Gastrocnemius medialis (tissue), 4 donors: ENCODE measurements at regions not wholly inside any gene's neighbourhood (a gene's known extent, or its start where the extent isn't known, plus 50 kb on each side); places are given as distances from the start of the nearest gene placed in this dataset.

Source experiments
- ATAC-seq, 2 donors: fragments of 150-250 bp; one replicate each; pipeline ENCODE4 v1.9.1; 2016
- DNase-seq, 2 donors: peaks; one replicate each; pipeline ENCODE4 v3.0.0-alpha.2; 2019
- H3K27ac ChIP-seq, 4 donors: fragments of 200-600 bp; sonication (generic); 1 replicate in 1 of 4; 2 replicates in 3 of 4; pipeline ENCODE4 v1.5.1; 2016 to 2018; ENCODE audit warnings: mild to moderate bottlenecking in 2 of 4, moderate library complexity in 1 of 4
- H3K27me3 ChIP-seq, 3 donors: fragments of 200-600 bp; sonication (generic) in 2 of 3; 1 replicate in 1 of 3; 2 replicates in 2 of 3; pipeline versions ENCODE4 v1.5.1 to v1.6.0; 2016 to 2019; ENCODE audit warnings: mild to moderate bottlenecking in 1 of 3, moderate library complexity in 1 of 3
- H3K36me3 ChIP-seq, 2 donors: fragments of 200-600 bp; sonication (generic) in 1 of 2; one replicate each; pipeline ENCODE4 v1.5.1; 2017 to 2018
- H3K4me1 ChIP-seq, 2 donors: fragments of 200-600 bp; sonication (generic) in 1 of 2; one replicate each; pipeline ENCODE4 v1.5.1; 2016 to 2017; ENCODE audit warnings: mild to moderate bottlenecking in 2 of 2
- H3K4me3 ChIP-seq, 4 donors: fragments of 200-600 bp; sonication (generic) in 3 of 4; 1 replicate in 1 of 4; 2 replicates in 3 of 4; pipeline ENCODE4 v1.5.1; 2016 to 2019; ENCODE audit warnings: mild to moderate bottlenecking in 2 of 4
- H3K9me3 ChIP-seq, 3 donors: fragments of 200-600 bp; sonication (generic) in 2 of 3; 1 replicate in 1 of 3; 2 replicates in 2 of 3; pipeline ENCODE4 v1.5.1; 2016 to 2019
- POLR2A ChIP-seq, 2 donors: fragments of 450-650 bp; IDR thresholded peaks; one replicate each; pipeline ENCODE4 v1.6.1; 2017; ENCODE audit warnings: antibody characterized with exemption in 2 of 2, mild to moderate bottlenecking in 2 of 2, moderate library complexity in 2 of 2
- in situ Hi-C, 4 donors: fragments of 200-750 bp; cut with MboI; loops; one replicate each; pipeline versions ENCODE4 v1.15.0 to v1.8.0; 2017; ENCODE audit warnings: low sequenced_read_pairs in 4 of 4
- intact Hi-C: fragments of 100-400 bp; cut with DNase I; formaldehyde crosslinking; loops from one replicate; pipeline ENCODE4 v1.15.1; 2023; ENCODE audit warnings: low total_unique reads
- TF ChIP-seq, protein P1 (sequence below), 5 experiments: fragments of 450-650 bp in 3 of 5; fragments of 200-600 bp in 2 of 5; sonication (generic) in 2 of 5; IDR thresholded peaks in 4 of 5; conservative IDR thresholded peaks in 1 of 5; 1 replicate in 4 of 5; 2 replicates in 1 of 5; pipeline ENCODE4 v1.5.1; 2016 to 2019; ENCODE audit warnings: antibody characterized with exemption in 5 of 5, mild to moderate bottlenecking in 3 of 5, moderate library complexity in 3 of 5

DNA sequence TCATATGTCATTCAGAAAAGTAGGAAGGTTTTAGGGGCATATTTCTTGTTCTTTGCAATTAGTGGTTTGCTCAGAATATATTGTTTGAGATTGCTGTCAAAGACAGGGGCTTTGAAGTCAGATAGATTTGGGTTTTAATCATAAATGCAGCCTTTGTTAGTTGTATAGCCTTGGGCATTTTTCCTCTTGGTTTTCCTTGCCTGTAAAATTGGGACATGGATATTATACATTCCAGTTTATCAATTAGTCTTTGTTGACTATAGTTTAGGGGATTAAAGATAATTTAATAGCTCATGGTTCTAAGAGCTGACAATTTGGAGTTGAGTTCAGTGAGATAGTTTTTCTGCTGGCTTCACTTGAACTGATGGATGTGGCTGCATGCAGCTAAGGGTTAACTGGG, 88.9 kb downstream of the DMAC1 start:
- Histone ChIP-seq H3K27me3 (no peaks in the 10 kb centered on the region), H3K4me1 (no peaks in the 10 kb centered on the region), H3K27ac (no peak overlapping the region), H3K9me3 (no peaks in the 10 kb centered on the region), H3K4me3 (no peak overlapping the region), H3K36me3 (no peaks in the 10 kb centered on the region)
- intact Hi-C loops = no loop called here
- TF ChIP-seq, protein P1, sequence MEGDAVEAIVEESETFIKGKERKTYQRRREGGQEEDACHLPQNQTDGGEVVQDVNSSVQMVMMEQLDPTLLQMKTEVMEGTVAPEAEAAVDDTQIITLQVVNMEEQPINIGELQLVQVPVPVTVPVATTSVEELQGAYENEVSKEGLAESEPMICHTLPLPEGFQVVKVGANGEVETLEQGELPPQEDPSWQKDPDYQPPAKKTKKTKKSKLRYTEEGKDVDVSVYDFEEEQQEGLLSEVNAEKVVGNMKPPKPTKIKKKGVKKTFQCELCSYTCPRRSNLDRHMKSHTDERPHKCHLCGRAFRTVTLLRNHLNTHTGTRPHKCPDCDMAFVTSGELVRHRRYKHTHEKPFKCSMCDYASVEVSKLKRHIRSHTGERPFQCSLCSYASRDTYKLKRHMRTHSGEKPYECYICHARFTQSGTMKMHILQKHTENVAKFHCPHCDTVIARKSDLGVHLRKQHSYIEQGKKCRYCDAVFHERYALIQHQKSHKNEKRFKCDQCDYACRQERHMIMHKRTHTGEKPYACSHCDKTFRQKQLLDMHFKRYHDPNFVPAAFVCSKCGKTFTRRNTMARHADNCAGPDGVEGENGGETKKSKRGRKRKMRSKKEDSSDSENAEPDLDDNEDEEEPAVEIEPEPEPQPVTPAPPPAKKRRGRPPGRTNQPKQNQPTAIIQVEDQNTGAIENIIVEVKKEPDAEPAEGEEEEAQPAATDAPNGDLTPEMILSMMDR (IDR thresholded peaks at IDR 0.05 in 4 of 5, conservative IDR thresholded peaks at IDR 0.05 in 1 of 5) = no peak
- ATAC-seq (no peak), DNase-seq (no peak)
- in situ Hi-C loops = no loop called here

DNA sequence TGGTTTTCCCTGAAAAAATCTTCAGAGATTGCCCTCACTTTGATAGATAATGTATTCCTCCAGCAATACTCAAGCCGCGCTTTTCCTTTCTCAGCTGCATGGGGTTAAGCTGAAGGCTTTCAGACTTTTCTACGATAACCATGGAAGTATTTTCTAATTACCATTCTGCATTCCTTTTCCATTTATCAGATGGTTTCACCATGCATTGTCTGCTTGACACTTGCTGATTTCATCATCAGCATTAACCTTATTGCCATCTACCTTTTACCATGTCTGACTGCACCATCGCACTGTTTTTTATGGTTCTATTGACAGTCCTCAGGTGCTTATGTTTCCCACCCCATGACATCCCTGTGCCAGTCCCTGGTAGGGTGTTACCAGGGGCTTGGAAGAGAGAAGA, 91.6 kb downstream of the DMAC1 start:
- Histone ChIP-seq H3K27me3 (no peaks in the 10 kb centered on the region), H3K27ac (no peak overlapping the region), H3K4me3 (no peak overlapping the region), H3K9me3 (no peaks in the 10 kb centered on the region), H3K4me1 (no peaks in the 10 kb centered on the region), H3K36me3 (no peaks in the 10 kb centered on the region)
- in situ Hi-C loops = no loop called here
- DNase-seq (no peak), ATAC-seq (no peak)
- intact Hi-C loops = no loop called here
- TF ChIP-seq, protein P1 (IDR thresholded peaks at IDR 0.05 in 4 of 5, conservative IDR thresholded peaks at IDR 0.05 in 1 of 5) = no peak
- no peak for TF ChIP-seq POLR2A (IDR thresholded peaks at IDR 0.05)

DNA sequence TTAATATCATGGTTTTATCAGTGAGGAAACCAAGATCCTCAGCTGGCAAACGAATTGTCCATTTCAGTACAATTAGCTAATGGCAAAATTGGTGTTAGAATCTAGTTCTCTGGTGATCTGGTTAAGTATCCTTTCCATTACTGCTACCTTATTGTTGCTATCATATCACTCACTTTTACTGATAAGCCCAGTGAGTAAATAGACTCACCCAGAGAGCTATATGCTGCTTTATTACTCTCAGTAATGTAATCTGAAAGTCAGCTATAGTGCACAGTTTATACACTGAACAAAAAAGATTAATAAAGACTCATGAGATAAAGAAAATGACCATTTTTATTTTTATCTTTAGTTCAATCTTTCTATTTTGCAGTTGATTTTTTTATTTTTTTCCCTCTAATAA, 95.0 kb downstream of the DMAC1 start:
- ATAC-seq (no peak), DNase-seq (no peak)
- Histone ChIP-seq H3K9me3 (no peaks in the 10 kb centered on the region), H3K27ac (no peak overlapping the region), H3K27me3 (no peaks in the 10 kb centered on the region), H3K4me3 (no peak overlapping the region), H3K36me3 (no peaks in the 10 kb centered on the region), H3K4me1 (no peaks in the 10 kb centered on the region)
- TF ChIP-seq, protein P1 (IDR thresholded peaks at IDR 0.05 in 4 of 5, conservative IDR thresholded peaks at IDR 0.05 in 1 of 5) = no peak
- TF ChIP-seq POLR2A (IDR thresholded peaks at IDR 0.05) = no peak
- intact Hi-C loops (no loop called here), in situ Hi-C loops (no loop called here)

DNA sequence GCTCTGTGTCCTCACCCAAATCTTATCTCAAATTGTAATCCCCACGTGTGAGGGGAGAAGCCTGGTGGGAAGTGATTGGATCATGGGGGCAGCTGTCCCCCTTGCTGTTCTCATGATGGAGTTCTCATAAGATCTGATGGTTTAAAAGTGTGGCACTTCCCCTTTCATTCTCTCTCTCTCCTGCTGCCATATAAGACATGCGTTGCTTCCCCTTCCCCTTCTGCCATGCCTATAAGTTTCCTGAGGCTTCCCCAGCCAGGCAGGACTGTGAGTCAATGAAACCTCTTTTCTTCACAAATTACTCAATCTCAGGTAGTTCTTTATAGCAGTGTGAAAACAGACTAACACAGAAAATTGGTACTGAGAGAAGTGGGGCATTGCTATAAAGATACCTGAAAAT, 107.7 kb downstream of the DMAC1 start:
- intact Hi-C loops (no loop called here), in situ Hi-C loops (loop anchor here in 2 of 4 donors (10.0 to 25.0 kb wide), 3 partner anchors 63 to 105 kb away; partner anchors contain the start of gene DMAC1 (in 1 of the 2))
- TF ChIP-seq, protein P1 (IDR thresholded peaks at IDR 0.05 in 4 of 5, conservative IDR thresholded peaks at IDR 0.05 in 1 of 5) = no peak
- no peak for TF ChIP-seq POLR2A (IDR thresholded peaks at IDR 0.05)
- H3K4me1 ChIP-seq = no peaks in the 10 kb centered on the region
- no peaks in the 10 kb centered on the region for H3K36me3 ChIP-seq
- H3K27ac ChIP-seq = no peak overlapping the region
- ATAC-seq (no peak), DNase-seq (no peak)
- H3K4me3 ChIP-seq = no peak overlapping the region
- H3K9me3 ChIP-seq = no peaks in the 10 kb centered on the region
- no peaks in the 10 kb centered on the region for H3K27me3 ChIP-seq

DNA sequence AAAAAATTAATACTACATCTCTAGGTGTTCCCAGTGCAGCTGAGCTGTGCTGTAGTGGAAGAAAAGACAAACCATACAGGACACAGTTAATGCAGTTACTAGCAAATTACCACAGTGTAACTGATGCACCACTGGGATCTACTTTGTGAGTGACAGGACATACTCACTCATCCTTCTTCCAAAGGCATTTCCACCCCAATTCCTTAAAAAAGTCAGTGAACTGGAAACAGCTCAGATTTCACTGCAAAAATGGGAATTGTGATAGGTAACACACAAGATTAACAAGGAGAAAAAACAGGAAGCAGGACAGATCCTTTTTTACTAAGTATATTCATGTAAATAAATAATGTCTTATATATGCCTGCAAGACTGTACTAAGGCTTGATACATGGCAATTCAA, 109.6 kb downstream of the DMAC1 start:
- no peak for TF ChIP-seq POLR2A (IDR thresholded peaks at IDR 0.05)
- TF ChIP-seq, protein P1 (IDR thresholded peaks at IDR 0.05 in 4 of 5, conservative IDR thresholded peaks at IDR 0.05 in 1 of 5) = no peak
- no peaks in the 10 kb centered on the region for H3K9me3 ChIP-seq
- no peak overlapping the region for H3K27ac ChIP-seq
- no peak overlapping the region for H3K4me3 ChIP-seq
- ATAC-seq (no peak), DNase-seq (no peak)
- no peaks in the 10 kb centered on the region for H3K27me3 ChIP-seq
- intact Hi-C loops = no loop called here
- in situ Hi-C loops = loop anchor here in 2 of 4 donors (10.0 to 25.0 kb wide), 3 partner anchors 65 to 103 kb away; partner anchors contain the start of gene DMAC1 (in 1 of the 2)
- no peaks in the 10 kb centered on the region for H3K36me3 ChIP-seq
- no peaks in the 10 kb centered on the region for H3K4me1 ChIP-seq
